HG02938 (cell line): ENCODE measurements at regions not wholly inside any gene's neighbourhood (a gene's known extent, or its start where the extent isn't known, plus 50 kb on each side); places are given as distances from the start of the nearest gene placed in this dataset.

Source experiments
- ATAC-seq: cut with Tn5 transposase; IDR thresholded peaks from one replicate; pipeline ENCODE4 v1.9.1; 2021; ENCODE audit warnings: mild to moderate bottlenecking, moderate library complexity; ENCODE audit not compliant: unreplicated experiment

DNA sequence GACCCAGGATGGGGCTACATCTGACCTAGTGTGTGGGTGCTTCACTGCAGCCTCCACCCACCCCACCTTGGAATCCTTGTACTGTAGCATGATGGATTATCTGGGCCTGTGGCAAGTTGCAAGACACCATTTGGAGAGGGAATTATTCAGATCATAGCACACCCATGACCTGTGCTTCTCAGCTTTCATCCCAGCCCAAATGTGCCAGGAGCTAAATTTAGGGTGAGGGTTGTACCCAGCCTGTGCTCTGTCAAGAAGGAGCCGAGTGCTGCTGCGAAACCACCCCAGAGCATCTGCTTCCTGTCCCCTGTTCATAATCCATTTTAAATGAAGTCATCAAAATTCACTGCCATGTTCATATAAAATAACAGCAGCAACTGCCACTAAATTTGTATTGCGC, 394.5 kb downstream of the SHANK2 start:
- no peak for ATAC-seq

DNA sequence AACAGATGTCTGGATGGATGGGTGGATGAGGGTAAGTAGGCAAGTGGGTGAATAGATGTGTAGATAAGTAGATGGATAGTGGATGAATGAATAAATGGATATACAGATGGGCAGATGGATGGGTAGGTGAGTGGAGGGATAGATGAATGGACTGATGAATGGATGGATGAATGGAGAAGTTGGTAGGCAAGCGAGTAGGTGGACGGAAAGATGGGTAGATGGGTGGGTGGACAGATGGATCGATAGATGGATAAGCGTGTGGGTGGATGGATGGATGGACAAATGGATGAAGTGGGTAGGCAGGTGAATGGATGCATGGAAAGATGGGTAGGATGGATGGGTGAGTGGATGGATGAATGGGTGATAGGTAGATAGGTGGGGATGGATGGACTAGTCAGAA, 393.2 kb downstream of the SHANK2 start:
- no peak for ATAC-seq

DNA sequence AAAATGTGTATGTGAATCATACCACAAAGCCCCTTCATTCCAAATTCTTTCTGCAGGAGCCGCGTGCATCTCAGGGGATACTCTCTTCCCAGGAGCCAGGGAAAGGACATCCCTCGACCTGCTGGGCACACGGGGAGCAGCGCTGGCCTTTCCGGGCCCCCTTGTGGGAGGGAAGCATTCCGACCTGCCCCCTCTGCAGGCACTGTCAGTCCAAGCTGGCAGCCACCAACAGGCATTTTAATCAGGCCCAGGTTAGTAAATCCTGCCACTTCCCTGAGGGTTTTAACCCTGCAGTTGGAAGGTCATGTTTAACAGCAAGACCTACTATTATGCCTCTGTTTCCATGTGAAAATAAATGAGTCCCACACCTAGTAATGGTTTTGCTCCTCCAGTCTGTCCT, 391.5 kb downstream of the SHANK2 start:
- no peak for ATAC-seq

DNA sequence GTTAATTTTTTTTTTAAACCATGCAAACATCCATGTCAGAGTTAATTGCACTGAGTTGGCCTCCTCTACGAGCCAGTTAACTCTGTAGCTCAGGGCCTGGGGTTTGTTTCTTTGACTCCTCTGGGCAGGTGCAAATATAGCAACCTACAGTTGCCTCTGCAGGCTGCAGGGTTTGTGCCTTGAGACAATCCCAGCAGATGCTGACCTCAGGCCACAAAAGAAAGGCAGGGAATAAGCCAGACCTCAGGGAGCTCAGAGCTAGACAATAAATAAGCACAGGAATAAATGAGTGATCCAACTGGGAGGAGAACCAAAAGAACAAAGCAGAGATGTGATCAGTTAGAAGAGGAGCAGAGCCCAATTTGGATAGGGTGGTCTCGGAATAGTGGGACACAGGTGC, 390.8 kb downstream of the SHANK2 start:
- no peak for ATAC-seq

DNA sequence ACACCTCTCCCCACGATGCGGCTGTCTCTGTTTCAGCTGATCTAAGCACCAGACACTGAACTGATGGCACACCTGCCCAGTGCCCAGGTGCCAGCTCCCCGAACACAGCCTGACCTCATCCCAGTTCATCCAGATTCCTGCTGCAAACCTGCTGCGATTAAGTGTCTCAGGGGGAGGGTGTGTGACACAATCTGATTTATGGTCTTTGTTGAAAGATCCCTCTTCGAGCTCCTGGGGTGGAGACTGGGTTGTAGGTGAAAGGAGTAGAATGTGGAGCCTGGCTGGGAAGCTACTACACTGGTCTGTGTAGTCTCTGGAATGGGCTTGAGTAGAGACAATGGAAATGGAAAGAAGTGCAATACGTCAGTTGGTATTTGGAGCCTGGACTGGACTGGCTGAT, 390.3 kb downstream of the SHANK2 start:
- ATAC-seq = no peak

DNA sequence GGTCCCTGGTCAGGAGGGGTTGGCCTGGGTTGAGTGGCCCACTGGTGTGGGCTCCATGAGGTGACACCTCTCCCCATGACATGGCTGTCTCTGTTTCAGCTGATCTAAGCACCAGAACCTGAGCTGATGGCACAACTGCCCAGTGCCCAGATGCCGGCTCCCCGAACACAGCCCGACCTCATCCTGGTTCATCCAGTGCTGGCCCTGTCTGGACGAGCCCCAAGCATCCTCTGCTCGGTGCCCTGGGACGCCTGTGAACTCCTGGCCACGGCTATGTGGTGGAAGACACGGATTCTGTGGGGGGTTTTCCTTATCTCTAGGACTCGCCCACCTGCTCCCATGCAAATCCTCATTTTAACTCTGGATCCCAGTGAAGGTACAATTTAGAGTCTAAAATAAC, 389.2 kb downstream of the SHANK2 start:
- ATAC-seq = no peak

DNA sequence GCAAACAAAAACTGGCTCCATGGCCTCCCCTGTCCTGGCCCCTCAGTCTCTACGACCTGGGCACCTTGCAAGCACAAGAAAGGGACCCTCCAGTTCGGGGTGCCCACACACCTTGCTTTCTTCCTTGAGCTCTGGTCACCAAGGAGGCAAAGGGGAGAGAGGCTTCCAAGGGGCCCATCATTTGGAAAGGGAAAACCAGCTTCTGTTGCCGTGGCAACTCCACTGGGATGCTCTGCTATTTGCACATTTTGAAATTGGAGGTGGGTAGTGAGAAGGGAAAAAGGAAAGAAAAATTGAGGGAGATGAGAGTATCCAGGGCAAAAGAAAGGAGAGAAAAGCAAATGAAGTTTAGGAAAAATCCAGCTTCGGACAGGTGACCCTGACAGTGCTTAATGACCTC, 388.4 kb downstream of the SHANK2 start:
- no peak for ATAC-seq

DNA sequence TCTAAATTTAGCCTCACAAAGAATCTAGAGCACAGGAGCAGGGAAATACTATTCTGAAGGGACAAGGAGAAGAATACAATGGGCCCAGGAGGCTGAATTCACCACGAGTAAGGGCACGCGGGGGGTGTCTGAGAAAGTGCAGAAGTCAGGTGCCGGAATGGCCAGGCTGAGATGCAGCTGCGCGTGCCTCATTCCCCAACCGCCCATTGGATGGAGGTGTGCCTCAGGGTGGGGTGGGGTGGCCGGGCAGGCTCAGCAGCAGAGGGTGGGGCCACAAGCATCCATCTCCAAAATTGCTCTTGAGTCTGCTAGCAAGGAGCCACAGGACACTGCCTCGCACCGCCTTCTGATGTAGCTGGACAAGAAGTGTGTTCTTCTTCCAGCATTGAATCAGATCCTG, 387.0 kb downstream of the SHANK2 start:
- ATAC-seq = no peak

DNA sequence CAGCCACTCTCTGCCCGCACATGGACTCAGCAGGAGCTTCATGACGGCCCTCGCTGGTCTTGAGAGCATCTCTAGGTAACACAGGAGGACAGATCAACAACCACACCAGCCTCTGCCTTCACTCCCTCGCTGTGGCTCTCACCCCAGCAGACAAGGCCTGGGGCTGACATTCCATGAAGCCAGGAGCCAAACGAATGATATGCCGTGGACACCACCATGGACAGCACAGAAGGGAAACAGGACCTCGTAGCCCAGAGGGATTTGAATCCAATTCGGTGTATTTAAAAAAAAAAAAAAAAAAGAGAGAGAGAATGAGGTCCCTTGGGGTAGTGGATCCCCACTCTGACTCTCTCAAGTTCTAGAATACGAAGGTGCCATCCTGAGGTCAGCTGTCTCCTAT, 385.5 kb downstream of the SHANK2 start:
- no peak for ATAC-seq

DNA sequence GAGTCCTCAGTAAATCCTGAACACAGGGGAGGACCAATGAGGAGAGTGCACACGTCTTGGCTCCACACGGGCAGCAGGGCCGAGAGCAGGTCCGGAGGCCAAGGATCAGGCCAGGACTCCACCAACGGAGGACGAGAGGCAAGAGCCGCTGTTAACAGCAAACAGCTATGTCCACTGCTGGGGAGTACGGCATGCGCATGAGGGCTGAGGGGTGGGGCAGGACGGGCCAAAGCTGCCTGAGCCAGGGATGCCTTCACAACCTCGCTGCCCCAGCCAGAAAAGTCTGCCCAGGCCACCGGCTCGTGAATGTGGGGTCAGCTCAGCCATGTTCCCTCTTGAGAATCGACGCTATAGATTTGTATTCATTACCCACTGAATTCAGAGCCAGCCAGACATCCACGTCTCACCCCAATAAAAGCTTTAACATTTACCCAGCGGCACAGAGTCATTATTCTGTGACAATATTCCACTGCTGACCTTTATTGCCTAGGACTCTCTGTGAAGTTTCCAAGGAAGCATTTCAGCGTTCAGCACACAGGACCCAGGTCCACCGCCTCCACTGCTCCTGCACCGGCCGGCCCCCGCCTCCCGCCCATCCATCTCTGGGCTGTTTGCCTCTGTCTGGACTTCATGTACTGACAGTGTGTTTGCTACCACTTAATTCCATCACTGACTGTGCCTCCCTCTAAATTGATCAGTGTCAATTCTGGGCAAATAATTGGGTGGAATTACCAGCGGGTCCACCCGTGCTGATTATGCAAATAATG, 384.9 kb downstream of the SHANK2 start:
- no peak for ATAC-seq

DNA sequence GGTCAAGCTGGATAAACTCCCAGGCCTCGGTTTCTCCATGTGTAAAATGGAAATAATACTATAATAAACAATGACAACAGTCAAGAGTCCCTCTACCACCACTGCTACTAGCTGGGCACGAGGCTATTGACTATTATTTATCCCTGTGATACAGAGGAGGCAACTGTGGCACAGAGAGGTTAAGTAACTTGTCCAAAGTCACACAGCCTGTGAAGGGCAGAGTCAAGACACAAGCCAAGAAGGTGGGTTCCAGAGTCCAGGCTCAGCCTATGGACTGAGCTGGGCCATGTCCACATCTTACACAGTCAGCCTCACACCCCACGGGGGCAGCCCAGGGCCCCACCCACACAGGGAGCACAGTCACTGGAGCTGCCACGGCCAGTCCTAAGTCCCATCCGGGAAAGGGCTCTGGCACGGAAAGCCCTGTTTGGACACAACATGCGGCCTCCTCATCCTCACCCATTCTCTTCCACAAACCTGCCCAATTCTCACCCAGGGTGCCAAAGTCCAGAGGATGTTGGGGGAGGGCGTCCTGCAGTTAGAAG, 384.0 kb downstream of the SHANK2 start:
- no peak for ATAC-seq

DNA sequence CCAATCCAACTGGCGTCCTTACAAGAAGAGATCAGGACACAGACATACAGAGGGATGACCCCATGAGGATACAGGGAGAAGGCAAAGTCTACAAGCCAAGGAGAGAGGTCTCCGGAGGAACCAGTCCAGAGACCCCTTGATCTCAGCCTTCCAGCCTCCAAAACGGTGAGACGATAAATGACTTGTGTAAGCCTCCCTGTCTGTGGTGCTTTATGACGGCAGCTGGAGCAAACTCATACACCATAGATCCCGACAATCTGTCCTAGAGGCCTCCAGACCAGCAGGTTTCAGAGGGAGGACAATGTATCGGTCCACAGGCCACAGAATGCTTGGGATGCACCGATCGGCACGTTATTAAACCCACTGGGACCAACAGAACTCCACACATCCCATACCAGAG, 383.3 kb downstream of the SHANK2 start:
- ATAC-seq = no peak

DNA sequence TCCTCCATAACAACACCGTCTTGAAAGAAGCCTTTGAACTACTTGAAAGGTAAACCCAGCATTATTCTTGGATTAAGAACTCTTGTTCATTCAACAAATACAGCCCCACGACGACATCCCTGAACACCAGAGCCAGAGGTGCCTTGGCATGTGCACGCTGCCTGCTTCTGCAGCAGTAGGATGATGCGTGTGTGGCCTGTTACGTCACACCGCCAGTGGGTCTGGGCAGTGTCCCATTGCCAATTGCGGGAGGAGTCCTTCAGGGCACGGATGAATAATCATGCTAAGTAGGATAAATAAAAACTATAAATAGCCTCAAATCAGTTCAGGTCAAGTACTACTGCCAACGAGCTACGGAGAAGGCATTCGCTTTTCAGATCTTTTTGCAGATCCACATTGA, 380.5 kb downstream of the SHANK2 start:
- ATAC-seq = no peak

DNA sequence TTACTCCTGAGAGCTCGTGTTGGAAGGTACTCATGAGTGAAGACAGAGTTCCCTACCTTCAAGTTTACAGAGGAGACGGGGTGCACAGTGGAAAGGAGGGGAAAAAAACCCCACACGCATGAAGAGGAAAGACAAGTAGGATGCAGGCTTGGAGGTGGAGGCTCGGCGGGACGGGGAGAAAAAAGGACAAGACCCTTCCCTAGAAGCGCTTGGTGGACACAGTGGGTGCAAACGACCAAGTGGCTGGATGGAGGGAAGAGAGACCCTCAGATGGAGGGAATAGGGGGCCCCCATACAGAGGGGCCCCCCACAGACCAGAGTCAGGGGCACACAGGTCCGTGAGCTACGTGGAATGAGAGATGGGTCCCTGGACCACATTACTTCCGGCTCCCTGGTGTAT, 380.1 kb downstream of the SHANK2 start:
- no peak for ATAC-seq

DNA sequence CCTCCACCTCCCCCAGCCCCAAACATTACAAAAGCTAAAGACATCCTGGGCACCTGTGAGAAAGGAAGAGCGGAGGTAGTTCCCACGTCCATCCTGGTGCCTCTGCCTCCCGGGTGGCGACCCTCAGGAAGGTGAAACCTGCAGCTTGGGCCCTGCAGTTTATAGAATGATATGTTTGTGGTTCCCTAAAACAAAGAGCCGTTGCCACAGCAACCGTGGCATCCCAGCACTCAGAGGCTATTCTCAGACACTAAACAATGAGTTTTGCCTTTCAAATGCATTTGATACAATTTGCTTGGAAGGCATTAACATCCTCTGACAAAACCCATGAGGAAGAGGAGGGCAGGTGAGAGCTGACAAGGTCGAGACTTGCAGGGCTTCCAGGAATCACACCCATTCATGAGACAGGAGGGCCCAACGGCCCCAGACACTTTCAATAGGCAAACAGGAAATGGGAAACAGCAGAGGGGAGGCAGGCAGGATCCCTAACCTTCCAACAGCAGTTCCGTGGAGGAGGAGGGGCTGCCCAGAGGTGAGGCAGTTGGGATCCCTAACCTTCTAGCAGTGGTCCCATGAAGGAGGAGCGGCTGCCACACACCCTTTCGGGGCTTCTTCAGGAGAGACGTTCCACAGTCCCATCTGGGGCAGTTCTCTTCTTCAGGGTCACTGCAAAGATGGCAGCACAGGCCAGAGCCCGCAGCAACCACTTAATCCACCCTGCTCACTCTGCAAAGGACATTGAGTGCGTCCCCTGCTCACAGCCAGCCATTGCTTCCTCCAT, 379.2 kb downstream of the SHANK2 start:
- ATAC-seq = no peak

DNA sequence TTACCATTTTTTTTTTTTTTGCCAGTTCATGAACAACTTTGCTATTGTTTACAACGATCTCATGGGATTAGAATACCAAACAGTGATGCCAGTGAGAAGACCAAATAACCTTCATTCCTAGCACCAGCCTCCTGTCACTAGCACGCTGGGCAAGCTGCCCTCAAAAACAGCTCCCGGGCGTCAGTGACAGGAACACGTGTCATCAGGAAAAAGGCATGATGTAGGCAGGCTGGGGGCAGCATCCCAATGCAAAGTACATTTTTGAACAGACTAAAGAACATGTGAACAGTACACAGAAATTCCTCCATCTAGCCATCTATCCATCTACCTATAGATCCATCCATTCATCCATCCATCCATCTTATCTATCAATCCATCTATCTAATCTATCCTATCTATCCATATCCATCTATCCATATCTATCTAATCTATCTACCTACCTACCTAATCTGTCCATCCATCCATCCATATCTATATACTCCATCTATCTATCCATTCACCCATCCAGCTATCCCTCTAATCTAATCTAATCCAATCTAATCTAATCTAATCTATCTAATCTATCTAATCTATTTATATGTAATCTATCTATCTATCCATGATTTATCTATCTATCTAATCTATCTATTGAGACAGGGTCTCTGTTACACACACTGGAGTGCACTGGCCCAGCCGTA, 378.5 kb downstream of the SHANK2 start:
- no peak for ATAC-seq

DNA sequence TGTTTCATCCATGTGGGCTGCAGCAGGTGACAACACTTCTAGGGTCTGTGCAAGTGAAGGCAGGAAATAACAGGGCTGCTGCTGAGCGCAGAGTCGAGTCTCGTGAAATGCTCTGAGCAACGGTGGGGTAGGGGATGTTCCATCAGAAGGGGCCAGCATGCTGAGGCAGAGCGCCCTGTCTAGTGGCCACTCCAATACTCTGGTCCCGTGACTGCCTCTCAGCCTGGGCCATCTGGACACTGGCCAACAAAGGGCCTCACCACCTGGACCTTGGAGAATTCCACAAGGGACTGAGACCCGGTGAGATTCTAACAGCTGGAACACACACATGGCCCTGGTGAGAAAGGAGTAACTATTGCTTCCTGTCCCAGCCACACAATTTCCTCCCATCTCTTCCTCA, 375.7 kb downstream of the SHANK2 start:
- no peak for ATAC-seq

DNA sequence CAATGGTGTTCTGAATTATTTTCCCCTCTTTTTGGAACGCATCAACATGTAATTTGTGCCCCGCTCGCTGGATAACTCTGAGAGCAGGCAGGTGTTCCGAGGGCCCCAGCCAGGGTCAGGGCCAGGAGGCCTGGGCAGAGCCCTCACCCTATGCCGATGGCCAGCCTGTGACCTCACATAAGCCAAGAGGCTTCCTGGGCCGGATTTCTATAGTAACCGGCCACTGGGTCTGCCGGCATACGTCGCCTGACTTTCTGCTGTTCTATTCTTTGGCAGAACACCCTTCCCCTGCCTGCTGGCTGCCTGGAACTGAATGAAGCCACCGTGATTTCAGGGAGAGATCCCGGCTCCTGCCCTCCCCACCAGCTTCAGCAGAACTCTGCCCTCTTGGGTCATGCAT, 375.2 kb downstream of the SHANK2 start:
- ATAC-seq = no peak

DNA sequence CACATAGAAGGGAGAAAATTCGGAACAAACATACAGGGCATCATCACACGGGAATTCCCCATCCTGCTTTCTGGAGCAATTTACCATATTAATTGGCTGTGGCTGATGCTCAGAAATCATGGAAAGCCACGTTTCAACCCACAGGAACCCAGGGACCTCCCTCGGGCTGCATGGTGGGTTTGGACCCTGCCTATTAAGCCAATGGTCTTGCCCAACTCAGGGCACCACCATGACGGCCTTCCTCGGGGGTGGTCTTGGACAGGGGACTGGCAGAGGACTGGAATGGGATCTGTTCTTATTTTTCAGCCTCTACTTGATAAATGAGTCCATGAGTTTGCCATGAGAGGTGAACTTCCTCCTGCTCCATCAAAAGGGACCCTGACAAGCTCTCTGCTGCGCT, 374.0 kb downstream of the SHANK2 start:
- ATAC-seq = no peak

DNA sequence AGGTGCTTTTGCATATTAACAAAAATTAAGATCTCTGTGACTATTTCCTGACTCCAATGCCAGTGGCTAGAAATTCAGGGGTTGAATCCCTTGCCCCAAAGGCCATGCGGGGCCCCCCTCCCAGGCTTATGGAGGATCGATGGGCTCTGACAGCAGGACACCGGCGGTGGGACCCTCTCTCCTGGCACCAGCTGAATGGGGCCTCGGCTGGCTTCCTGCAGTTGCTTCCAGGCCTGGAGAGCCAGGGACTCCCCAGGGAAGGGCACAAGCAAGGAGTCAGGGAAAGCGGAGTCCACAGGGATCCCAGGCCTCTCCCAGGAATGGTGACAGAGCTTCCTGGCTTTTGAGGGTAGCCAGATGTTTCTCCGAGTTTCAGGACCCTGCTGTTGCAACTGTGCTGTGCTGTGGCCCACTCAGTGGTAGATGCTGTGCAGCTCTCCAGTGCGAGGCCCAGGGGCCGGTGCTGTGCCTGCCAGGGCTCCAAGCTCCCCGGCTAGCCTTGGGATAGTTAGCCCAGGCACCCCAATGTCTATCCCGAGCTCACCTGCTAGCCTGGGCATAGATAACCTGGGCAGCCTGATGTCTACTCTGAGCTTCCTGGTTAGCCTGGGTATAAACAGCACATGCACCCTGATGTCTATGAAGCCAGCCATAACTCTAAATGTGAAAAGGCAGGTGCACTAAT, 372.6 kb downstream of the SHANK2 start:
- no peak for ATAC-seq

DNA sequence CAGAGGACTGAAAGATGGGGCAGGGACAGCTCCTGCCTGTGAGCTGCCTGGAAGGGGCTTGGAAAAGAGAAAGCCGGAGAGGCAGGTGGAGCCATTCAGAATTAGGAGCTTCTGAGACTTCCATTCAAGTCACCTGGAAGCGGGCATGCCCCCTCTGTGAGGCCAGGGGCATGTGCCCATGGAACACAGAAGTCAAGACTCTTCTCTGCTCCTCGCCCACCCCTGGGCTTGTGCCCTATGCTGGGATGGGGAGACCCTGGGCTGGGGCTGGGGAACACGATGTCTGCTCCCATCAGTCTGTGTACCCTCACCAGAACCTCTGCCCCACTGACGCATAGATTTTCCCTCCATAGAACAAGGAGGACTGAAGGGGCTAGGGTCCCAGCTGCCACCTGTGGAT, 372.0 kb downstream of the SHANK2 start:
- ATAC-seq = no peak
